Lower lobe of right lung (tissue), 2 donors: ENCODE measurements at regions not wholly inside any gene's neighbourhood (a gene's known extent, or its start where the extent isn't known, plus 50 kb on each side); places are given as distances from the start of the nearest gene placed in this dataset.

Experiments
- ATAC-seq, 2 donors: fragments of 200-7000 bp; cut with Tn5 transposase; one replicate each; pipeline ENCODE4 v1.9.1; 2020 to 2022; ENCODE audit warnings: mild to moderate bottlenecking in 2 of 2, moderate library complexity in 2 of 2
- DNase-seq: peaks from one replicate; pipeline ENCODE4 v3.0.0-alpha.2; 2020
- H3K27ac ChIP-seq: fragments of 200-600 bp; one replicate; pipeline ENCODE4 v1.8.0; 2022
- H3K27me3 ChIP-seq: fragments of 200-600 bp; one replicate; pipeline ENCODE4 v1.8.0; 2022; ENCODE audit warnings: low read depth
- H3K36me3 ChIP-seq: fragments of 200-600 bp; one replicate; pipeline ENCODE4 v1.8.0; 2022; ENCODE audit warnings: mild to moderate bottlenecking
- H3K4me1 ChIP-seq: fragments of 200-600 bp; one replicate; pipeline ENCODE4 v1.8.0; 2022
- H3K4me3 ChIP-seq: fragments of 200-600 bp; one replicate; pipeline ENCODE4 v1.8.0; 2022; ENCODE audit warnings: mild to moderate bottlenecking
- H3K9me3 ChIP-seq: fragments of 200-600 bp; one replicate; pipeline ENCODE4 v1.8.0; 2022
- intact Hi-C: fragments of 100-400 bp; cut with DNase I; formaldehyde crosslinking; loops from one replicate; pipeline ENCODE4 v1.11.0; 2022
- TF ChIP-seq, protein P1 (sequence below): fragments of 200-600 bp; IDR thresholded peaks from one replicate; pipeline ENCODE4 v1.8.0; 2022; ENCODE audit warnings: antibody characterized with exemption, mild to moderate bottlenecking
- donor health status: DM: no; HTN: yes; CAD: no; lungs with severe emphysema.

DNA sequence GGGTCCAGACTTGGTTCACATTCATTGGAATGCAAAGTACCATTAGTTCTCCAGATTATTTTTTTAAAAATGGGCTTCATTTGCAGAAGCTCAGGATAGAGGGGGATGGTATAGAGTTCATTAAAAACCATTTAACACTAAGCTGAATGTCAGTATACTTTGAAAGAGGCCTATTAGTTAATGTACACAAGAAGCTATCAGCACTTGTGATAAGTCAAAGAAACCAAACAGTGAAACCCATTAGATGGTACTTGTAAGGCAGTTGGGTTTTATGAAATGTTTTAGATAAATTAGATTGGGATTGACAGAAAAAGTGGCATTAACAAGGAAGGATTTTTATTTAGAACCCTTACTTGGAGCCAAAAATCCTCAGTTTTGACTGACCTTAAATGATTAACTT, 229.2 kb upstream of the MPDZ start:
- DNase-seq (no peak), ATAC-seq (no peak)
- no peaks in the 10 kb centered on the region for H3K4me1 ChIP-seq
- H3K4me3 ChIP-seq: no peak overlapping the region
- no peaks in the 10 kb centered on the region for H3K27me3 ChIP-seq
- H3K27ac ChIP-seq: no peak overlapping the region
- H3K36me3 ChIP-seq: no peaks in the 10 kb centered on the region
- no peaks in the 10 kb centered on the region for H3K9me3 ChIP-seq
- TF ChIP-seq, protein P1, sequence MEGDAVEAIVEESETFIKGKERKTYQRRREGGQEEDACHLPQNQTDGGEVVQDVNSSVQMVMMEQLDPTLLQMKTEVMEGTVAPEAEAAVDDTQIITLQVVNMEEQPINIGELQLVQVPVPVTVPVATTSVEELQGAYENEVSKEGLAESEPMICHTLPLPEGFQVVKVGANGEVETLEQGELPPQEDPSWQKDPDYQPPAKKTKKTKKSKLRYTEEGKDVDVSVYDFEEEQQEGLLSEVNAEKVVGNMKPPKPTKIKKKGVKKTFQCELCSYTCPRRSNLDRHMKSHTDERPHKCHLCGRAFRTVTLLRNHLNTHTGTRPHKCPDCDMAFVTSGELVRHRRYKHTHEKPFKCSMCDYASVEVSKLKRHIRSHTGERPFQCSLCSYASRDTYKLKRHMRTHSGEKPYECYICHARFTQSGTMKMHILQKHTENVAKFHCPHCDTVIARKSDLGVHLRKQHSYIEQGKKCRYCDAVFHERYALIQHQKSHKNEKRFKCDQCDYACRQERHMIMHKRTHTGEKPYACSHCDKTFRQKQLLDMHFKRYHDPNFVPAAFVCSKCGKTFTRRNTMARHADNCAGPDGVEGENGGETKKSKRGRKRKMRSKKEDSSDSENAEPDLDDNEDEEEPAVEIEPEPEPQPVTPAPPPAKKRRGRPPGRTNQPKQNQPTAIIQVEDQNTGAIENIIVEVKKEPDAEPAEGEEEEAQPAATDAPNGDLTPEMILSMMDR: no peak
- intact Hi-C loops: no loop called here

DNA sequence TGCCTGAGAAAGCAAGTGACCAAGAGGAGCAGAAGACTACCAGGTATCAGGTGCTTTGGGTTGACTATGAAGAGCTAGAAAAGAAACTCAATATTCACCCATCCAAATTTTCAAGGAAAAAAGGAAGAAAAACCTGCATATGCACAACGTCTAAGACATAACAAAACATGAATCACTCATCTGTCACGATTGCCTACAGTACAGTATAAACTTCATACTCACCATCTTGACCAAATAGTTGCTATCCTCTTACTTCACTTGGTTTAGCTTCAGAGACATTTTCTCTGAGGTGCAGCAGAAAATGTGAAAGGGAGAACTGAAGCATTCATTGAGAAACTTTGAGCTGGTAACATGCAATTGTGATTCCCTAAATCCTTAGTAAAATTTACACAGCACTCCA, 228.6 kb upstream of the MPDZ start:
- H3K4me3 ChIP-seq: no peak overlapping the region
- TF ChIP-seq, protein P1: no peak
- no peak overlapping the region for H3K27ac ChIP-seq
- intact Hi-C loops: no loop called here
- ATAC-seq: no peak
- DNase-seq: no peak
- H3K9me3 ChIP-seq: no peaks in the 10 kb centered on the region
- H3K36me3 ChIP-seq: no peaks in the 10 kb centered on the region
- no peaks in the 10 kb centered on the region for H3K27me3 ChIP-seq
- no peaks in the 10 kb centered on the region for H3K4me1 ChIP-seq

DNA sequence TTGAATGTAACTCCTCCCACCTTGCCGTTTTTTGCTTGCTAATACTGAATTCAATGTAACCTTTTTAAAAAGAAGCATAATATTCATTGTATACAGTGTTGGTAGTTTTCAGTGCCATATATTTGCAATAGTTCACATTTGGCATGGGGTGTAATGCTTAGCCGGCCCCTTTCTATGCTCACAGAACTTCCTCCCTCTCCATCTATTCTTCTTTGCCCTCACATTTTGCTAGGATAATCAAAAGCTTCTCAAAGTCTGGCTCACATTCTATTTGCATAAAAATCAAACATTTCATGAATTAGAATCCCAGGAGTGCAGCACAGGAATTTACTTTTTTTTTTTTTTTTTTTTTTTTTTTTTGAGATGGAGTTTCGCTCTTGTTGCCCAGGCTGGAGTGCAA, 226.3 kb upstream of the MPDZ start:
- Histone ChIP-seq H3K27ac (no peak overlapping the region), H3K27me3 (no peaks in the 10 kb centered on the region), H3K4me1 (no peaks in the 10 kb centered on the region), H3K4me3 (no peak overlapping the region), H3K36me3 (no peaks in the 10 kb centered on the region), H3K9me3 (no peaks in the 10 kb centered on the region)
- DNase-seq: no peak
- TF ChIP-seq, protein P1: no peak
- ATAC-seq: no peak
- intact Hi-C loops: no loop called here

DNA sequence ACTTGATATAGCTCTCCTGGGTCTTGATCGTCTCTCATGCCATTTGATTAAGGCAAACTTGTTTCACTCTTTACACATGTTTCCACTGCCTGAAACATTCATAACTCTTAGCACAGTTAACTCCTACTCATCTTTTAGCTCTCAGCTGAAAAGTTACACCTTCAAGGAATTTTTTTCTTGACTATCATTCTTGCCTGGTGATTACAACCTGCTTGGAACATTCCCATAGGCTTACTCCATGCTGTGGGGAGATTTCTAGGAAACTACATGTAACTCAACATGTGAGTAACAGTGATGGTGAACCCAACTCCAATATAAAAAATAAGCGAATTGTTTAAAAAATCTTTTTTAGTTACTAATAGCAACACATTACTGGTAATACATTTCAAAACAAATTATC, 224.1 kb upstream of the MPDZ start:
- DNase-seq (no peak), ATAC-seq (no peak)
- Histone ChIP-seq H3K27ac (no peak overlapping the region), H3K4me1 (no peaks in the 10 kb centered on the region), H3K36me3 (no peaks in the 10 kb centered on the region), H3K27me3 (no peaks in the 10 kb centered on the region), H3K9me3 (no peaks in the 10 kb centered on the region), H3K4me3 (no peak overlapping the region)
- intact Hi-C loops: no loop called here
- TF ChIP-seq, protein P1: no peak

DNA sequence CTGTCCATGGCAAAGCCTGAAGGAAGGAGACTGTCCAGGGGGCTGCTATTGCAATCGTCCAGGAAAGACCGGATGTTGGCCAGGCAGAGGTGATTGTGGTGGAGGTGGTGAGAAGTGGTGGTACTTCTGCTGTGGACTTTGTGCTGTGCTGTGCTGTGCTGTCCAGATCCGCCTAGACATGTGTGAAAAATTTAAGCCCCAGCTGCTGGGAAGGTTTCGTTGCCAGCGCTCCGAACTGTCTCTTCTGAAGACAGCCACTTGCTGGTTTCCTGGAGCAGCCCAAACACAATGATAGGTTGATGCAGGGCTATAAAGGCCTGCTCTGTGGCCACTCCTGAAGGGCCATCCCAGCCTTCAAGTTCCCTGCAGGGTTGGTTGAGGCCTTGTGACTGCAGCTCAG, 223.0 kb upstream of the MPDZ start:
- Histone ChIP-seq H3K4me3 (no peak overlapping the region), H3K27ac (no peak overlapping the region), H3K4me1 (no peaks in the 10 kb centered on the region), H3K36me3 (no peaks in the 10 kb centered on the region), H3K27me3 (no peaks in the 10 kb centered on the region), H3K9me3 (no peaks in the 10 kb centered on the region)
- TF ChIP-seq, protein P1: no peak
- no peak for ATAC-seq
- intact Hi-C loops: no loop called here
- DNase-seq: no peak

- ATAC-seq: no peak
These were observed 221.5 kb upstream of the MPDZ start for GRCh38 chr9:13501018-13501417.

More at GRCh38 chr9:13501018-13501417, 221.5 kb upstream of the MPDZ start:
- TF ChIP-seq, protein P1: no peak
- Histone ChIP-seq H3K9me3 (no peaks in the 10 kb centered on the region), H3K36me3 (no peaks in the 10 kb centered on the region), H3K27me3 (no peaks in the 10 kb centered on the region), H3K4me3 (no peak overlapping the region), H3K4me1 (no peaks in the 10 kb centered on the region), H3K27ac (no peak overlapping the region)
- DNase-seq: no peak
- intact Hi-C loops: no loop called here
